Stimulated activated naive CD8-positive, alpha-beta T cell treated with anti-CD3 and anti-CD28 coated beads, Interleukin-15, amount 100 ng/mL, for 72 hours (primary cell): ENCODE measurements at regions not wholly inside any gene's neighbourhood (a gene's known extent, or its start where the extent isn't known, plus 50 kb on each side); places are given as distances from the start of the nearest gene placed in this dataset.
"Not testable (repeated sequence)": the region's sequence is repeated elsewhere in the genome, so short reads cannot be mapped to it uniquely, and the experiment has no call there.

Experiments
- ATAC-seq: fragments of 150-1000 bp; cut with Tn5 transposase; 2 replicates; pipeline ENCODE4 v1.10.0; 2021; ENCODE audit warnings: mild to moderate bottlenecking, moderate library complexity
- DNase-seq, 2 donors: peaks; one replicate each; pipeline ENCODE4 v3.0.0; 2021 to 2022
- H3K27ac Mint-ChIP-seq, 2 donors: one replicate each; pipeline ENCODE4 v1.8.0; 2022; ENCODE audit warnings: mild to moderate bottlenecking in 2 of 2, mixed read lengths in 2 of 2, moderate library complexity in 2 of 2
- H3K27me3 Mint-ChIP-seq: one replicate; pipeline ENCODE4 v1.8.0; 2022; ENCODE audit warnings: mixed read lengths
- H3K4me1 Mint-ChIP-seq: one replicate; pipeline ENCODE4 v1.8.0; 2022; ENCODE audit warnings: mild to moderate bottlenecking, mixed read lengths
- H3K4me3 Mint-ChIP-seq, 2 donors: one replicate each; pipeline ENCODE4 v1.8.0; 2022; ENCODE audit warnings: mild to moderate bottlenecking in 2 of 2, mixed read lengths in 2 of 2, moderate library complexity in 1 of 2
- H3K9me3 Mint-ChIP-seq, 2 donors: one replicate each; pipeline ENCODE4 v1.8.0; 2022; ENCODE audit warnings: mixed read lengths in 2 of 2

DNA sequence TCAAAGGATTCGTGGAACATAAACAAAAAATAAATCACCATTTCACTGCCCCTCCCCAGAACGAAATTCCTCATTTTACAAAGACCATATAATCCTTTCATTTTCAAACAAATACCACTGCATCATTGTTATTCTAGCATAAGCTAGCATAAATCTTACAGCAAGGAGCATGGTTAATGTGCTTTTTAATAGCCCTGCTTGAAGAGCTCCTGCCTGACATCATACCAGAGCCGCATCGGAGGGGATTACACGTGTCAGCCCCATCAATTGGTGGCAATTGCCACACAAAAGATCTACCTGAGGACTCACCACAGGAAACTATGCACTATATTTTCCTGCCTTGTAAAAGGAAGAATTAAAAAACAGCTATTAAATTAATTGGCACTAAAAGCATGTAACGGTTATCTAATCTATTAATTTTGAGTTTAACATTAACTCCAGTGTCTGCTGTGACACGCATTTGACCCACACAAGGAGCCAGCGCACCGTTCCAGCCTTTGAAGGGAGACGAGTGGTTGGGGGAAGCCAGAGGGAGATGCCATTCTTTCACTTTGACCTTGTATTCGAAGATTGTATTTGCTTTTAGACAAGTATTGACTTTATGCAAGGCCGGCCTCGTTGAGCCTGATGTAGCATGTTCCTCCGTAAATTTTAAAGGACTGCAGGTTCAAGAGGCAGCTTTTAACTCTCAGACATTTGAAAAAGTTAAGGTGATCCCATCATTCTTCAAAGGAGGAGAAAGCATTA is 261.1 kb upstream of the RNF32 start:
- Mint-ChIP-seq H3K9me3 (no peaks in the 10 kb centered on the region), H3K4me3 (no peak overlapping the region), H3K27me3 (peaks cover 29% of the 10 kb centered on the region), H3K4me1 (no peaks in the 10 kb centered on the region), H3K27ac (no peak overlapping the region)
- DNase-seq: no peak
- no peak for ATAC-seq

DNA sequence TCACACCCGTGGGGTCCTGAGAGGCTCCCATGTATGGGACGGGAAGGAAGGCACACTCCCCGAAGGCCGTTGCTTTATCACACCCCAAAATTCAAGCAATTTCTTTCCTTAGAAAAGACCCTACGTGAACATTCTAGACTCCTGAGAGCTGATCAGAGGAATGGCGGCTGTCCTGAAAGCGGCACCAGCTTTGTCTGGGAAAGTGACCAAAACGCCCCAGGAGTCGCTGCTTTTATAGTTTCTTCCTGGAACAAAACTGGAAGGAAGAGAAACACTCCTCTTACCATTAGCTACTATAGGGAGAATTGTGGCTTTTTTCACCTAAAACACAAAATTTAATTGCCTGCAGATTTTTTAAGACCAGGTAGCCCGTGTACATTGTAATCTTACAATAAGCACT is 261.8 kb upstream of the RNF32 start:
- H3K4me1 Mint-ChIP-seq: no peaks in the 10 kb centered on the region
- no peak overlapping the region for H3K27ac Mint-ChIP-seq
- DNase-seq (no peak), ATAC-seq (no peak)
- no peak overlapping the region for H3K4me3 Mint-ChIP-seq
- peaks cover 29% of the 10 kb centered on the region for H3K27me3 Mint-ChIP-seq
- H3K9me3 Mint-ChIP-seq: no peaks in the 10 kb centered on the region

- Mint-ChIP-seq H3K27me3 (peaks cover 19% of the 10 kb centered on the region), H3K27ac (no peak overlapping the region), H3K4me3 (no peak overlapping the region), H3K4me1 (no peaks in the 10 kb centered on the region), H3K9me3 (peaks cover 4 to 11% of the 10 kb centered on the region in 2 donors)
- DNase-seq (no peak), ATAC-seq (no peak)
Observed at GRCh38 chr7:156376317-156376716, 264.3 kb upstream of the RNF32 start.

DNA sequence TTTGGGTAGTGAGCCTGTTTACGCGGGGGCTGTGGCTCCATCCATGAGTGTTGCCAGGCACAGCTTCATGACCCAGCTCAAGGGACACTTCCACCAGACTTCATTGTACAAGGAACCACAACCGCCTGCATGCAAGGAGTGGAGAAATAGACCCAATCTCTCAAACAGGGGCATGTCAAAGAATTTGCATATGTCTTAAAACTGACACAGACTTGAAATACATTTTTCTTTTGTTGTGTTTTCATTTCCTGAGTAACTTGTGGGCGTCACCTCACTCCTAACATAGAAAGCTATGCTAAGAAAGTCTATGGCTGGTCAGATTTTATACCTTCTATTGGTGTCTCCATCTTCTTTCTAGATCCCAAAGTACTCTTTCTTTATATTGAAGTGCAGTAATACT is 266.2 kb upstream of the RNF32 start:
- Mint-ChIP-seq H3K27me3 (peaks cover 17% of the 10 kb centered on the region), H3K27ac (no peak overlapping the region), H3K9me3 (peaks cover 19 to 23% of the 10 kb centered on the region in 2 donors), H3K4me1 (no peaks in the 10 kb centered on the region), H3K4me3 (no peak overlapping the region)
- no peak for DNase-seq
- no peak for ATAC-seq

DNA sequence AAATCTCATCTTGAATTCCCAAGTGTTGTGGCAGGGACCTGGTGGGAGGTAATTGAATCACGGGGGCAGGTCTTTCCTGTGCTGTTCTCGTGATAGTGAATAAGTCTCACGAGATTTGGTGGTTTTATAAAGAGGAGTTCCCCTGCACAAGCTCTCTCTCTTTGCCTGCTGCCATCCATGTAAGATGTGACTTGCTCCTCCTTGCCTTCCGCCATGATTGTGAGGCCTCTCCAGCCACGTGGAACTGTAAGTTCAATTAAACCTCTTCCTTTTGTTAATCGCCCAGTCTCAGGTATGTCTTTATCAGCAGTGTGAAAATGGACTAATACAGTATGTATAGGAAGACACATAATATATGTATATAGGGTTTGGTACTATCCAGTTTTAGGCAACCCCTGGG is 270.6 kb upstream of the RNF32 start:
- not testable (repeated sequence) for DNase-seq, ATAC-seq, H3K27ac Mint-ChIP-seq, H3K4me1 Mint-ChIP-seq, H3K4me3 Mint-ChIP-seq
- H3K27me3 Mint-ChIP-seq: peaks cover 12% of the 10 kb centered on the region
- peaks cover 19 to 33% of the 10 kb centered on the region in 2 donors for H3K9me3 Mint-ChIP-seq

DNA sequence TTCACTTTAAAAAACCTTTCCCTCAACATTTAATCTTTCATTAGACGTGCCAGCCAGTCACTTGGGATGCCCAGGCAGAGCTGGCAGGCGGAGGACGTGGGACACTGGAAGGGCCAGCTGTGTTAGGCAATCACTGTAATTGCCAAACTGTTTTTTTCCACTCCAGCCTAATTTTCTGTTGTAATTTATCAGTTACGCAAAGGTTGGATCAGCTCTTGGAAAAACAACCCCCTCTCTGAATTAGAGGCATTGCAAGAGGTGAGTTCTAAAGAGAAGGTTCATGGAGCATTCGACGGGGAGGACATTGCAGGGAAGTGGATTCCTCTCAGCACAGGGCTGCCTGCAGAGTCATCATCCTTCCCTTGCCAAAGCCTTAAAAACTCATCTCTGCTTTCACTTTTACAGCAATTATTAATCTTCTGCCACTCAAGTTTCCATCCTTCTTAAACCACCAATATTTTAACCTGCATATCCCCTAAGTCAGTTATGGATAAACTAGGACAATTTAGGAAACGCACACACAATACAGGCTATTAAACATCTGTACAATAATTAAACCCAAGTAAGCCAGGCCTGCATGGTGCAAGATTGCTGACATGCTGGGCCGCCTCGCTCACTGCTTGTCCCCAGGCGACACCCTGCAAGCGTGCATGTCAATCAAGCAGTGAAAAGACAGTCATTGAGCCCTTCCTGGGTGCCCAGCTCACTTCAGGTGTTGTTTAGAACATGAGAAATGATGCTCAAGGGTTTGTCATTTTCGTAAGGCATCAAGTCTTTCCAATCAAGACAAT is 272.3 kb upstream of the RNF32 start:
- no peak overlapping the region for H3K27ac Mint-ChIP-seq
- no peak overlapping the region for H3K4me3 Mint-ChIP-seq
- DNase-seq: no peak
- no peak for ATAC-seq
- peaks cover 19 to 33% of the 10 kb centered on the region in 2 donors for H3K9me3 Mint-ChIP-seq
- no peaks in the 10 kb centered on the region for H3K4me1 Mint-ChIP-seq
- H3K27me3 Mint-ChIP-seq: peaks cover 14% of the 10 kb centered on the region

DNA sequence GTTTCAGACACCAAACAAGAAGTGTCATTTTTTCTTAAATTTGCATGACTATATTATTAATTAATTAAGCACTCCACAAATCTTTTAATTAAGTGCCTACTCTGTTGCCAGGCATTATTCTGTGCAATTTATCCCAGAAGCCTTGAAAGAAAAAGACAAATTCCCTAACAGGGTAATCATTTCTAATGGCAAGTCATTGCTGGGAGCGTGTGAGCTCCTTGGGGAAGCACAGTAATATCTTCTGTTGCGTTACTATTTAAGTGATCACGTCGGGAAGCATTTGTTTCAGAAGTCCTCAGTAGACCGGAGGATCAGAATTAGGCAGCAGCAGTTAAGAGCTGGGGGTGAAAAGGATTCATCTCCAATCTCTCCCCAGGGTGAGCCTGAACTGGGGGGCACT is 276.8 kb upstream of the RNF32 start:
- H3K4me3 Mint-ChIP-seq: no peak overlapping the region
- H3K27me3 Mint-ChIP-seq: peaks cover 30% of the 10 kb centered on the region
- peaks cover 0 to 4% of the 10 kb centered on the region in 2 donors for H3K9me3 Mint-ChIP-seq
- ATAC-seq (no peak), DNase-seq (no peak)
- H3K4me1 Mint-ChIP-seq: no peaks in the 10 kb centered on the region
- H3K27ac Mint-ChIP-seq: no peak overlapping the region

DNA sequence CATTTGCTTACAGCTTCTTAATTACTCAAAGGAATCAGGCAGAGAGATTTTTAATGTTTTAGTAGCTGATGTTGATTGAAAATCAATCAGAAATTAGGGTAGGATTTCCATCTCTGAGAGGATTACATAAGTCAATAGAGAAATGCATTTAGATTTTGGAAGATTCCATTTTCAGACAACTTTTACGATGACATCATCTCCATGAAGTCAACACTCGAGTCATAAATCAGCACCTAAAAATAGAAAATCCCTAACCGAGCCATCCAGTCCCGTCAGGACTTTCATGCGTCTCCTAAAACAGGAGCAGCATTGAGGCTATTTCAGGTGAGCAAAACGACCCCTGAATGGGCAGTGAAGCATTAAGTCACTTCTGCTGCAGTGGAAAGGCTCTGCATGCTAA is 279.7 kb upstream of the RNF32 start:
- Mint-ChIP-seq H3K9me3 (no peaks in the 10 kb centered on the region), H3K4me3 (no peak overlapping the region), H3K27ac (no peak overlapping the region), H3K27me3 (peaks cover 27% of the 10 kb centered on the region), H3K4me1 (no peaks in the 10 kb centered on the region)
- ATAC-seq (no peak), DNase-seq (no peak)

DNA sequence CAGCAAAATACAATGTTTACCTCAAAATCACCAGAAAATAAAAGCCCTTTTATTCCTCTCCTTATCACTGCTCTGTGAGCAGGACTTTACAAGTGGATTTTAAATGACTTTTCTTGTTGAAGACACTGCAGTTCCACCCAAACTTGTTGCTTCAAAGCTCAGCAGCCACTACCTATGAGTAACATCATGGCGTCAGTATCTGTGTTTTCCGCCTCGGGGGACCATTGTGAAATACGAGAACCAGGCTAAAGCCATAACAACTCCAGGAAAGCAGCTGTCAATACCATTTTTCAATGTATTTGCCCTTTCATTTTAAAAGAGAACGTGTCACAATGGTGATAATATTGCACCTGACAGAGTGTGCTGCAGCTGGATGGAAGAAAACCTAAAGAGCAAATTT is 284.0 kb upstream of the RNF32 start:
- DNase-seq: no peak
- H3K27me3 Mint-ChIP-seq: peaks cover 19% of the 10 kb centered on the region
- ATAC-seq: no peak

DNA sequence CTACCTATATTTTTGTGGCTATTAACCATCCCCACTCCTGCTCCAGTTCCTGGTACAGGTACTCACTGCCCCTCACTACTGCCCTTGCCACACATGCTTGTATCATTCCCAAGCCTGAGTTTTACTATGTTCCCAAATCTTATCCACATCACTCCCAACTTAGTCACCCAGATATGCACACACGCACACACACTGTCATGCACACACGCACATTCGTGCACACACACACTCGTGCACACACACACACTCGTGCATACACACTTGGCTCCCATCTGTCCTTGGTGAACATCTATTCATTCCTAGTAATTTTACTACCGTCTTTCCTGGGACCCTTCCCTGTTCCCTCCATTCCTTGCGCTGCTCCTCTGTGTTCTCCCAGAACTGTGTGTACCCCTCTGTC is 287.2 kb upstream of the RNF32 start:
- Mint-ChIP-seq H3K4me1 (no peaks in the 10 kb centered on the region), H3K4me3 (no peak overlapping the region), H3K9me3 (no peaks in the 10 kb centered on the region), H3K27ac (no peak overlapping the region), H3K27me3 (peaks cover 14% of the 10 kb centered on the region)
- ATAC-seq (no peak), DNase-seq (no peak)

More for the DNA sequence above, 284.0 kb upstream of the RNF32 start:
- Mint-ChIP-seq H3K9me3 (no peaks in the 10 kb centered on the region), H3K4me1 (no peaks in the 10 kb centered on the region), H3K27ac (no peak overlapping the region), H3K4me3 (no peak overlapping the region)

- ATAC-seq, H3K9me3 Mint-ChIP-seq, DNase-seq, H3K4me3 Mint-ChIP-seq, H3K4me1 Mint-ChIP-seq, H3K27me3 Mint-ChIP-seq, H3K27ac Mint-ChIP-seq: not testable (repeated sequence)
Observed at GRCh38 chr7:156347703-156348248, 292.8 kb upstream of the RNF32 start.

GRCh38 chr7:156347132-156347531 is 293.4 kb upstream of the RNF32 start:
- no peak for DNase-seq
- Mint-ChIP-seq H3K4me3 (no peak overlapping the region), H3K27ac (no peak overlapping the region), H3K27me3 (no peaks in the 10 kb centered on the region), H3K4me1 (no peaks in the 10 kb centered on the region), H3K9me3 (no peaks in the 10 kb centered on the region)
- ATAC-seq: no peak

DNA sequence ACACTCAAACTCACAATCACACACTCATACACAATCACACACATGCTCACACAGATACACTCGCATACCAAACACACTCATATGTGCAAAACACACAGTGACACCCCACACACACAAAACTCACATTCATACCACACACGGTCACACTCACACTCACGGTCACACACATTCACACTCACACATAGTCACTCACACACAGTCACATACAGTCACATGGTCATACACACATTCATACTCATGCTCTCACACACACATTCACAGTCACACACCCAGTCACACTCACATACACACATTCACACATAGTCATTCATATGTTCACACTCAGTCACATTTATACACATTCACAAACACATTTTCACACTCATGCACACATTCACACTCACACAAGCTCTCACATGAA is 296.0 kb upstream of the RNF32 start:
- no peaks in the 10 kb centered on the region for H3K4me1 Mint-ChIP-seq
- DNase-seq (no peak), ATAC-seq (no peak)
- peaks cover under 1% of the 10 kb centered on the region for H3K27me3 Mint-ChIP-seq
- no peak overlapping the region for H3K27ac Mint-ChIP-seq
- H3K9me3 Mint-ChIP-seq: no peaks in the 10 kb centered on the region
- H3K4me3 Mint-ChIP-seq: no peak overlapping the region

DNA sequence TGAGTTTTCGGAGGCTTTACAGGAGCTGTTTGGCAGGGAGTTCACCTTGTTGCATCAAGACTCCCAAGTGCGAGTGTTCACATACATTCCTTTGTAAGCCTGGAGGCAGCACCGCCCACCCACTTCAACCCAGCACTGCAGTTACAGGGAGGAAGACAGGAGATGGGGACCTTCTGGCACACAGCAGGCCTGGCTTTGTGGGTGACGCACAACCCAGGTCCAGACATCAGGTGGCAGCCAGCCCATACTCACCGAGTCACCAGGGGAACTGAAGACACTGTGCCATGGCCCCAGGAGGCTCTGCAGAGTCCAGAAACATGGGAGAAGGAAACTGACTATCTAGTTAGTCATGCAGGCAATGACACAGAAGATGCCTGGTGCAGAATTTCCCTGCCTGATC is 305.9 kb upstream of the RNF32 start:
- Mint-ChIP-seq H3K27ac (no peak overlapping the region), H3K9me3 (peaks cover 0 to 14% of the 10 kb centered on the region in 2 donors), H3K4me1 (no peaks in the 10 kb centered on the region), H3K27me3 (peaks cover 21% of the 10 kb centered on the region), H3K4me3 (no peak overlapping the region)
- DNase-seq (no peak), ATAC-seq (no peak)

GRCh38 chr7:156327916-156328315 is 312.7 kb upstream of the RNF32 start:
- H3K9me3 Mint-ChIP-seq: peaks cover 0 to 14% of the 10 kb centered on the region in 2 donors
- H3K27ac Mint-ChIP-seq: no peak overlapping the region
- no peaks in the 10 kb centered on the region for H3K4me1 Mint-ChIP-seq
- no peak for DNase-seq
- peaks cover 42% of the 10 kb centered on the region for H3K27me3 Mint-ChIP-seq
- no peak for ATAC-seq
- H3K4me3 Mint-ChIP-seq: no peak overlapping the region

DNA sequence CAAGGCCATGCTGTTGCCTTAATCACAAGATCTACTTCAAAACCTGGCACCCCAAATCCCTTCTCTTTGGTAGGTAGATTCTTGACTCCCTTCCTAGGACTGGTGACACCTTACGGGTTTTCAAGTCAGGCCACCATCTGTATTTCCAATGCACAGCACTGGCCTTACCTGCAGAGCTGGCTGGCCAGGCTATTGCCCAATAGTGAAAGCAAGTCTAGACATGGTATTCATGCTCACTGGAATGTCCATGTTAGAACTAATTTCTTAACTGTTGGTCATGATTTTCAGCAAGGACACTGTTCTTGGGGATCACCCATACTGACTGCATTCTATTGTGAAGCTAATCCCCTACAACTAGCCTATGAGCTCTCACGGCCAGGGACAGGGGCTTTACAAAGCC is 313.1 kb upstream of the RNF32 start:
- no peak overlapping the region for H3K27ac Mint-ChIP-seq
- H3K9me3 Mint-ChIP-seq: peaks cover 0 to 14% of the 10 kb centered on the region in 2 donors
- no peak for ATAC-seq
- no peak for DNase-seq
- peaks cover 42% of the 10 kb centered on the region for H3K27me3 Mint-ChIP-seq
- no peaks in the 10 kb centered on the region for H3K4me1 Mint-ChIP-seq
- no peak overlapping the region for H3K4me3 Mint-ChIP-seq
